ENCODE measurements at regions not wholly inside any gene's neighbourhood (a gene's known extent, or its start where the extent isn't known, plus 50 kb on each side); places are given as distances from the start of the nearest gene placed in this dataset.

GRCh38 chr6:101013612-101014195 is 132.6 kb upstream of the ASCC3 start:
- no peak for TF ChIP-seq CTCF (IDR thresholded peaks at IDR 0.05; ENCODE audit: insufficient read depth, low read depth, low read length)
- TF ChIP-seq EZH2 (IDR thresholded peaks at IDR 0.05; ENCODE audit: insufficient read depth, low read length), result no peak
